Esophagus muscularis mucosa (tissue), 4 donors: ENCODE measurements at regions not wholly inside any gene's neighbourhood (a gene's known extent, or its start where the extent isn't known, plus 50 kb on each side); places are given as distances from the start of the nearest gene placed in this dataset.

Source experiments
- DNase-seq: peaks from one replicate; pipeline ENCODE4 v3.0.0-alpha.2; 2017; ENCODE audit errors: extremely low spot score
- H3K27ac ChIP-seq, 4 donors: fragments of 200-600 bp; sonication (generic); replicated peaks in 1 of 4; 1 replicate in 3 of 4; 2 replicates in 1 of 4; pipeline ENCODE4 v1.5.1; 2016 to 2019; ENCODE audit warnings: mild to moderate bottlenecking in 1 of 4
- H3K27me3 ChIP-seq, 4 donors: fragments of 200-600 bp; sonication (generic); one replicate each; pipeline versions ENCODE4 v1.5.1 to v1.6.0; 2016 to 2019
- H3K36me3 ChIP-seq, 4 donors: fragments of 200-600 bp; sonication (generic); one replicate each; pipeline ENCODE4 v1.5.1; 2016 to 2019
- H3K4me1 ChIP-seq, 4 donors: fragments of 200-600 bp; sonication (generic); one replicate each; pipeline ENCODE4 v1.5.1; 2016 to 2019
- H3K4me3 ChIP-seq, 4 donors: fragments of 200-600 bp; sonication (generic); 1 replicate in 2 of 4; 2 replicates in 2 of 4; pipeline ENCODE4 v1.5.1; 2016 to 2019; ENCODE audit warnings: mild to moderate bottlenecking in 4 of 4, moderate library complexity in 1 of 4
- H3K9me3 ChIP-seq, 4 donors: fragments of 200-600 bp; sonication (generic); 1 replicate in 3 of 4; 2 replicates in 1 of 4; pipeline ENCODE4 v1.5.1; 2016 to 2019
- EP300 ChIP-seq: sonication (generic); formaldehyde crosslinking; IDR thresholded peaks from one replicate; pipeline ENCODE4 v1.6.1; 2017; ENCODE audit warnings: antibody characterized with exemption
- POLR2A ChIP-seq: fragments of 450-650 bp; IDR thresholded peaks from one replicate; pipeline ENCODE4 v1.6.1; 2017; ENCODE audit warnings: antibody characterized with exemption, moderate library complexity, mild to moderate bottlenecking, low read depth
- POLR2AphosphoS5 ChIP-seq, 2 donors: sonication (generic); formaldehyde crosslinking; IDR thresholded peaks; one replicate each; pipeline ENCODE4 v1.6.1; 2017; ENCODE audit warnings: antibody characterized with exemption in 2 of 2
- WGBS: methylation state at CpG from one replicate; pipeline ENCODE4 v1.1.5; 2018; 5-methylcytosine and 5-hydroxymethylcytosine counted together
- intact Hi-C: fragments of 100-400 bp; cut with DNase I; formaldehyde crosslinking; loops from one replicate; pipeline ENCODE4 v1.15.1; 2023
- TF ChIP-seq, protein P1 (sequence below), 3 experiments: fragments of 200-600 bp in 2 of 3; fragments of 450-650 bp in 1 of 3; sonication (generic) in 2 of 3; IDR thresholded peaks; one replicate each; pipeline ENCODE4 v1.5.1; 2017 to 2019; ENCODE audit warnings: antibody characterized with exemption in 3 of 3, mild to moderate bottlenecking in 2 of 3, moderate library complexity in 1 of 3

DNA sequence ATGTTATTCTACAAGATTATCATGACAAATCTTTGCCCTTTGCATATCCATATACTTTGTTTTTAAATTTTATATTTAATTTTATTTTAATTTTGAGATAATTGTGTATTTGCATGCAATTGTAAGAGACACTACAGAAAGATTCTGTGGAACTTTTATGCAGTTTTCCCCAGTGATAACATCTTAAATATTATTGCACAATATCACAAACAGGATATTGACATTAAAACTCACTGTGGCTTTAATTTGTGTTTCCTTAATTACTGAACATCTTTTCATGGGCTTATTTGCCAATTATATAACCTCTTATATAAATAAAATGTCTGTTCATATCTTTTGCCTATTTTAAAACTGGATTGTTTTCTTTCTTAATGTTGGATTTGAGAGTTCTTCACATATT is 95.6 kb downstream of the ASCL1 start:
- Histone ChIP-seq H3K27me3 (no peaks in the 10 kb centered on the region), H3K9me3 (no peaks in the 10 kb centered on the region)
- no peak for DNase-seq

DNA sequence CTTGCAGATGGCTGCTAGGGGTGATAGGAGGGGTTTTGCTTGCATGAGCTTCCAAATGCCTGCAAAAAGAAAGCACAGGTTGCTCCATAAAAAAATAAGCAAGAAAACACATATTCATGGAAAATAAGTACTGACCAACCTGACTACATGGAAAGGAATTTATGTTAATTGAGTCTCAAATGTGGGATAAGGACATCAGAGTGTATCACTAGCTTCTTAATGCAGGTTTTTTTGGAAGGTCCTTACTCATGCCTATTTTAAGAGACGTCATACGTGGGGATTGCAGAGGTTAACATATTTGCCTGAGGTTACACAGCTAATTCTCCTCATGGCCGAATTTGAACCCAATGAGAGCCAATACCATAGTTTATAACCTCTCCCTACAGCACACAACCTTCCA is 116.2 kb downstream of the ASCL1 start:
- H3K4me3 ChIP-seq, result no peak overlapping the region
- intact Hi-C loops, result no loop called here
- no peaks in the 10 kb centered on the region for H3K4me1 ChIP-seq
- H3K36me3 ChIP-seq, result no peaks in the 10 kb centered on the region
- TF ChIP-seq EP300 (no peak), POLR2A (no peak), POLR2AphosphoS5 (IDR thresholded peaks at IDR 0.05) (no peak)
- TF ChIP-seq, protein P1, sequence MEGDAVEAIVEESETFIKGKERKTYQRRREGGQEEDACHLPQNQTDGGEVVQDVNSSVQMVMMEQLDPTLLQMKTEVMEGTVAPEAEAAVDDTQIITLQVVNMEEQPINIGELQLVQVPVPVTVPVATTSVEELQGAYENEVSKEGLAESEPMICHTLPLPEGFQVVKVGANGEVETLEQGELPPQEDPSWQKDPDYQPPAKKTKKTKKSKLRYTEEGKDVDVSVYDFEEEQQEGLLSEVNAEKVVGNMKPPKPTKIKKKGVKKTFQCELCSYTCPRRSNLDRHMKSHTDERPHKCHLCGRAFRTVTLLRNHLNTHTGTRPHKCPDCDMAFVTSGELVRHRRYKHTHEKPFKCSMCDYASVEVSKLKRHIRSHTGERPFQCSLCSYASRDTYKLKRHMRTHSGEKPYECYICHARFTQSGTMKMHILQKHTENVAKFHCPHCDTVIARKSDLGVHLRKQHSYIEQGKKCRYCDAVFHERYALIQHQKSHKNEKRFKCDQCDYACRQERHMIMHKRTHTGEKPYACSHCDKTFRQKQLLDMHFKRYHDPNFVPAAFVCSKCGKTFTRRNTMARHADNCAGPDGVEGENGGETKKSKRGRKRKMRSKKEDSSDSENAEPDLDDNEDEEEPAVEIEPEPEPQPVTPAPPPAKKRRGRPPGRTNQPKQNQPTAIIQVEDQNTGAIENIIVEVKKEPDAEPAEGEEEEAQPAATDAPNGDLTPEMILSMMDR (IDR thresholded peaks at IDR 0.05), result no peak
- 80% methylated on average over 3 of the region's 3 CpGs for WGBS
- peaks cover 0 to under 1% (median under 1%) of the 10 kb centered on the region in 4 donors for H3K9me3 ChIP-seq
- no peak for DNase-seq
- no peaks in the 10 kb centered on the region for H3K27me3 ChIP-seq
- H3K27ac ChIP-seq, result no peak overlapping the region

More for the DNA sequence above, 95.6 kb downstream of the ASCL1 start:
- Histone ChIP-seq H3K4me3 (no peak overlapping the region), H3K27ac (no peak overlapping the region), H3K4me1 (no peaks in the 10 kb centered on the region), H3K36me3 (no peaks in the 10 kb centered on the region)
- intact Hi-C loops, result no loop called here
- no peak for TF ChIP-seq POLR2AphosphoS5 (IDR thresholded peaks at IDR 0.05)
- no peak for TF ChIP-seq POLR2A
- TF ChIP-seq, protein P1 (IDR thresholded peaks at IDR 0.05), result no peak
- TF ChIP-seq EP300, result no peak

DNA sequence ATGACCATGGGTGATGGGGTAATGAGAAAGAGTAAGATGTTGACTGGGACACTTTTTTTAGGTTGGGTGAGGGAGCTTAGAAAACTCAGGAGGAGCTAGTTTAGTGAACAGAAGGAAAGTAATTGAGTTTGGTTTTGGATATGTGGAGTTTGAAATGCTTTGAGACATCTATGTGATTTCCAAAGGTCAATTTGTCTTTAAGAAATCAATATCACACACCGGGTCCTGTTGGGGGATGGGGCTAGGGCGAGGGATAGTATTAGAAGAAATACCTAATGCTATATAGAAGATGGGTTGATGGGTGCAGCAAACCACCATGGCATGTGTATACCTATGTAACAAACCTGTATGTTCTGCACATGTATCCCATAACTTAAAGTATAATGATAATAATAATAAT is 118.4 kb downstream of the ASCL1 start:
- Histone ChIP-seq H3K27ac (no peak overlapping the region), H3K4me1 (no peaks in the 10 kb centered on the region), H3K27me3 (no peaks in the 10 kb centered on the region), H3K36me3 (no peaks in the 10 kb centered on the region), H3K9me3 (peaks cover 0 to 1% (median 0%) of the 10 kb centered on the region in 4 donors), H3K4me3 (no peak overlapping the region)
- 61% methylated on average over 2 of the region's 2 CpGs for WGBS
- intact Hi-C loops, result no loop called here
- TF ChIP-seq, protein P1 (IDR thresholded peaks at IDR 0.05), result no peak
- TF ChIP-seq POLR2A, result no peak
- no peak for TF ChIP-seq EP300
- no peak for TF ChIP-seq POLR2AphosphoS5 (IDR thresholded peaks at IDR 0.05)
- DNase-seq, result no peak

DNA sequence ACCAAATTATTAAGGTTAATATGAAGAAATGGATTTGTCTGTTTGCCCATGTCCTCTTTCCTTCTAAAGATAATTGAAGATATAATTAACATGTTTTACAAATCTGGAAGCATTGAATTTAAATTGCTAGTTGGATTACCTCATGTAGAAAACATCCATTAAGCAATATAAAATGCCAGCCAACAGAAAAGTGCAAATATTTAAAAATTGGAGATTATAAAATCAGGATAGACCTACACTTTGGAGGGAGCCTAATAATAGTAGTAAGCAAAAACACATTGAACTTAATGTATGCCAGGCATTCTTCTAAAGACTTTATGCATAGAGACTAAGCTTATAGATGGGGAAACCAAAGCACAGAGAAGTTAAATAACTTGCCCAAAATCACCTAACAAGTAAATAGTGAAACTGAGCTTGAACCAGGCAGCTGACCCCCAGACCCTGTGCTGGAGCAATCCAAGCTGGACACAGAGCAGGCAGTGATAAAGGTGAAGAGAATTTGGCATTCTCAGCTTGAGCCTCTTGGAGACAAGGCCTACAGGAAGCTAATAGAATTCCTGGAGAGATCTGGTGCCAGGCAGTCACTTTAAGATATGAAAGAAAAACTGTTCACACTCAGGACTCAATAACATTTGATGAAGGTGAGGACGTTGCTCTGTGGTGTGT is 119.8 kb downstream of the ASCL1 start:
- DNase-seq, result no peak
- H3K9me3 ChIP-seq, result peaks cover 0 to 3% (median 0%) of the 10 kb centered on the region in 4 donors
- TF ChIP-seq POLR2AphosphoS5 (IDR thresholded peaks at IDR 0.05) (no peak), POLR2A (no peak), EP300 (no peak)
- TF ChIP-seq, protein P1 (IDR thresholded peaks at IDR 0.05), result no peak
- H3K27ac ChIP-seq, result no peak overlapping the region
- H3K27me3 ChIP-seq, result no peaks in the 10 kb centered on the region
- WGBS, result 20% methylated on average over 1 of the region's 1 CpG
- H3K4me3 ChIP-seq, result no peak overlapping the region
- no peaks in the 10 kb centered on the region for H3K36me3 ChIP-seq
- intact Hi-C loops, result no loop called here
- no peaks in the 10 kb centered on the region for H3K4me1 ChIP-seq

DNA sequence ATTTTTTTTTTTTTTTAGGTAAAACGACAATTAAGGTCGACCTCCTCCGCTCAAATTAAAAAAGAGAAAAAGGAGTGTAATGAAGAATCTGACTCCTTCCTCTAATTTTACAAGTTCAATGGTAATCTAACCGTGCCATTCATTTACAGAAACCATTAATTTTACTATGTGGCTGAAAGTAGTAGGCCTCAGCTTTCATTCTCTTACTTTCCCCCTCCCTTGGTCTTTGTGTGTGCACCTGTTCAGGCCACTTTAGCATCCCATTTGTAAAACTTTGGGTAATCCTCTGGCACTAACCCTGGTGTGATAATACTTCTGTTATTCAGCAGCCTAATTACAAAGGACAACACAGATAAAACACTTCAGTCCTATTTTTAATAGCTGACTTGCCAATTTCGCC is 128.1 kb downstream of the ASCL1 start:
- no peak for DNase-seq
- no peak overlapping the region for H3K4me3 ChIP-seq
- intact Hi-C loops, result no loop called here
- 77% methylated on average over 5 of the region's 5 CpGs for WGBS
- TF ChIP-seq POLR2AphosphoS5 (IDR thresholded peaks at IDR 0.05) (no peak), EP300 (no peak), POLR2A (no peak)
- TF ChIP-seq, protein P1 (IDR thresholded peaks at IDR 0.05), result no peak
- no peak overlapping the region for H3K27ac ChIP-seq
- H3K4me1 ChIP-seq, result no peaks in the 10 kb centered on the region
- H3K9me3 ChIP-seq, result peaks cover 0 to 3% (median 0%) of the 10 kb centered on the region in 4 donors
- H3K36me3 ChIP-seq, result no peaks in the 10 kb centered on the region
- no peaks in the 10 kb centered on the region for H3K27me3 ChIP-seq
